Left ventricle myocardium inferior (tissue), 1 donor: ENCODE measurements at regions not wholly inside any gene's neighbourhood (a gene's known extent, or its start where the extent isn't known, plus 50 kb on each side); places are given as distances from the start of the nearest gene placed in this dataset.
"Not testable (repeated sequence)": the region's sequence is repeated elsewhere in the genome, so short reads cannot be mapped to it uniquely, and the experiment has no call there.

Source experiments
- DNase-seq: peaks from one replicate; pipeline ENCODE4 v3.0.0-alpha.2; 2020
- H3K27ac ChIP-seq: fragments of 200-600 bp; replicated peaks from 2 replicates; pipeline ENCODE4 v1.8.0; 2021
- H3K27me3 ChIP-seq: fragments of 200-600 bp; 2 replicates; pipeline ENCODE4 v1.8.0; 2021; ENCODE audit warnings: low read depth
- H3K36me3 ChIP-seq: fragments of 200-600 bp; 2 replicates; pipeline ENCODE4 v1.8.0; 2021
- H3K4me1 ChIP-seq: fragments of 200-600 bp; 2 replicates; pipeline ENCODE4 v1.8.0; 2021
- H3K4me3 ChIP-seq: fragments of 200-600 bp; 2 replicates; pipeline ENCODE4 v1.8.0; 2021; ENCODE audit warnings: mild to moderate bottlenecking, moderate library complexity
- H3K9me3 ChIP-seq: fragments of 200-600 bp; replicated peaks from 2 replicates; pipeline ENCODE4 v1.8.0; 2021
- CTCF ChIP-seq: fragments of 200-600 bp; IDR thresholded peaks from 2 replicates; pipeline ENCODE4 v1.8.0; 2021; ENCODE audit warnings: antibody characterized with exemption, mild to moderate bottlenecking, borderline replicate concordance
- intact Hi-C: fragments of 100-400 bp; cut with micrococcal nuclease; formaldehyde crosslinking; loops from one replicate; pipeline ENCODE4 v1.11.0; 2022
- donor health status: DM: no; HTN: yes; CAD: no; lungs with severe emphysema.

DNA sequence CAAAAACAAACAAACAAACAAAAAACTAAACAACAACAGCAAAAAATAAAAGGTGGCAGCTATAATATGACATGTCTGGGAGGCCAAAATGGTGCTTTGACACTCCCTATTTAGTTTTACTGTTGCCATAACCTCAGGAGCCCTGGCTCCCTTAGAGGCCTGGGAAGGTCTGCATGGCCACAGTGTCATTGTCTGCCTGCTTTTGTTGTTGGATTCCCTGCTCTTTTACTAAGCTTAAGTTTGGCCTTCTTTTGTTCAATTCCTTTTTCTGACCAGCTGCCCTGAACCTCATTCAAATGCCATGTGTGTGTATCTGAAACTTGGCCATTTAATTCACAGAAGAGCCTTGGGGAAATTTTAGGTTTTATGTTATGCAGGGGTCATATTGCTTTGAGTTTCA, 458.2 kb downstream of the TMEM232 start:
- DNase-seq: no peak
- Histone ChIP-seq H3K4me3 (no peak overlapping the region), H3K27me3 (no peaks in the 10 kb centered on the region), H3K36me3 (no peaks in the 10 kb centered on the region), H3K27ac (no peak overlapping the region), H3K9me3 (no peaks in the 10 kb centered on the region), H3K4me1 (peaks cover 3% of the 10 kb centered on the region)
- no peak for TF ChIP-seq CTCF
- intact Hi-C loops: no loop called here

DNA sequence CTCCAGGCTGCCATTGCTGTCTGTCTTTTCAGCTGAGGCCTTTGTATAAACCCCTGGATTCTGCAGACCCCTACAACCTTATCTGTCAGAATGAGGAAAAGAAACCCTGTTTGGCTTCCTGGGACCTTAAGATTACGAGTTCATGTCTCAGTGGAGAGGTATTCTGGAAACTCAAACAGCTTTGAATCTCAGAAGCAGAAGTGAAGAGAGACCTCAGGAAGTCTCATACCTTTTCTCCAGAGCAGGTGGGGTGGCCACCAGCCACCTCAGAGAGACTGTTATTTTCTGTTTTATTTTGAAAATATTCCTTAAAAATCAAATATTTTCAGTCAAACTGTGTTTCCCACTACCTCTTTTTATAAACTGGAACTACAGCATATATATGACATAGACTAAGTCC, 457.5 kb downstream of the TMEM232 start:
- H3K36me3 ChIP-seq: no peaks in the 10 kb centered on the region
- H3K27ac ChIP-seq: no peak overlapping the region
- no peak for TF ChIP-seq CTCF
- no peaks in the 10 kb centered on the region for H3K27me3 ChIP-seq
- H3K4me3 ChIP-seq: no peak overlapping the region
- no peaks in the 10 kb centered on the region for H3K9me3 ChIP-seq
- intact Hi-C loops: no loop called here
- DNase-seq: no peak
- H3K4me1 ChIP-seq: peaks cover 3% of the 10 kb centered on the region

DNA sequence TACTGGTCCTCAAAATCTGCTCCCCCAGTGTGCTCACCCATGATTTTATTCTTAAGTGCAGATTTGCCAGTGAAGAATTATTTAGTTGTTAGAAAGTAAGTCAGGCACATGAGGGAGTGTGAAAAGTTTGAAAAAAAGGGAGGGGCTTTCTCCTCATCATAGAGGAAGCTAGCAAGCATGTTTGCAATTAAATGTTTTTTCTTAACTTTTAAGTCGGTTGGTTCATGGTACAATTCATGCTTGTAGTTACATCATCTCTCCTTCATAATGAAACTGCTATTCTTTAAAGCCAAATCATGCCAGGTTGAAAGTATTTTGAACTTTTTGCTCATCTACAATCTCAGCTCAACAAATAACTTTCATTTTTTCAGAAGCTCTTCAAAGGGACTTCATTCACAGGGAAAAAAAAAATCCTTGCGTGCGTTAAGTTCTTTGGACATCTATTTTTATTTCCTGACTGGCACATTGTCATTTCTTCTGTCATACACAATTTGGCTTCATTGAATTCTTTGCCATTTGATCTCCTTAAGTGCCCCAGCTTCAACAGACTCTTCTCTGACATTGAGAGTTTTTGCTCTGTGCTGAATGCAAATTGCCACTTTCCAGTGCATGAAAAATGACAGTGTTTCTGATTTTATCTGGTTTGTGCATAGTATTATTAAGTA, 456.9 kb downstream of the TMEM232 start:
- Histone ChIP-seq H3K9me3 (no peaks in the 10 kb centered on the region), H3K4me1 (peaks cover 3% of the 10 kb centered on the region), H3K27ac (no peak overlapping the region), H3K36me3 (no peaks in the 10 kb centered on the region), H3K27me3 (no peaks in the 10 kb centered on the region), H3K4me3 (no peak overlapping the region)
- DNase-seq: no peak
- no peak for TF ChIP-seq CTCF
- intact Hi-C loops: no loop called here

DNA sequence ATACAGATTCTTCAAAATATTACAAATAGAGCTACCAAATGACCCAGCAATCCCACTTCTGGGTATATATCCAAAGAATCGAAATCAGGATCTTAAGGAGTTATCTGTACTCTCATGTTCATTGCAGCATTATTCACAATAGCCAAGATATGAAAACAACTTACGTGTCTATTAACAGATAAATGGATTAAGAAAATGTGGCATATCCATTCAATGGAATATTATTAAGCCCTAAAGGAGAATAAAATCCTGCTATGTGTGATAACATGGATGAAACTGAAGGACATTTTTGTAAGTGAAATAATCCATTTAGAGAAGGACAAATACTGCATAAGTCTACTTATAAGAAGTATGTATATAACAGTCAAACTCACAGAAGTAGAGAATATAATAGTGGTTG, 450.6 kb downstream of the TMEM232 start:
- TF ChIP-seq CTCF: no peak
- intact Hi-C loops: no loop called here
- H3K27me3 ChIP-seq: no peaks in the 10 kb centered on the region
- no peak overlapping the region for H3K27ac ChIP-seq
- H3K9me3 ChIP-seq: peaks cover 44% of the 10 kb centered on the region
- no peak overlapping the region for H3K4me3 ChIP-seq
- no peaks in the 10 kb centered on the region for H3K4me1 ChIP-seq
- no peak for DNase-seq
- H3K36me3 ChIP-seq: no peaks in the 10 kb centered on the region

GRCh38 chr5:110278449-110278848, 448.0 kb downstream of the TMEM232 start:
- intact Hi-C loops, H3K36me3 ChIP-seq, DNase-seq, H3K4me1 ChIP-seq, H3K27ac ChIP-seq, H3K4me3 ChIP-seq, H3K27me3 ChIP-seq: not testable (repeated sequence)
- H3K9me3 ChIP-seq: peaks cover 61% of the 10 kb centered on the region

- H3K4me1 ChIP-seq, DNase-seq, H3K36me3 ChIP-seq, H3K4me3 ChIP-seq, H3K27me3 ChIP-seq, H3K27ac ChIP-seq, intact Hi-C loops: not testable (repeated sequence)
- H3K9me3 ChIP-seq: peaks cover 49% of the 10 kb centered on the region
Observed at GRCh38 chr5:110284121-110284520, 442.4 kb downstream of the TMEM232 start.
